Upper lobe of left lung (tissue), 4 donors: ENCODE measurements at regions not wholly inside any gene's neighbourhood (a gene's known extent, or its start where the extent isn't known, plus 50 kb on each side); places are given as distances from the start of the nearest gene placed in this dataset.

Experiments used
- CTCF ChIP-seq, 6 experiments: fragments of 450-650 bp in 4 of 6; fragments of 200-600 bp in 2 of 6; sonication (generic) in 2 of 6; IDR thresholded peaks; one replicate each; pipeline ENCODE4 v1.5.1; 2016 to 2019; ENCODE audit warnings: antibody characterized with exemption in 6 of 6
- POLR2A ChIP-seq, 4 donors: fragments of 450-650 bp; IDR thresholded peaks; one replicate each; pipeline ENCODE4 v1.5.1; 2016 to 2017; ENCODE audit warnings: antibody characterized with exemption in 4 of 4, mild to moderate bottlenecking in 2 of 4
- POLR2AphosphoS5 ChIP-seq, 2 donors: sonication (generic); formaldehyde crosslinking; IDR thresholded peaks; one replicate each; pipeline ENCODE4 v1.5.1; 2017; ENCODE audit warnings: antibody characterized with exemption in 2 of 2

- no peak for TF ChIP-seq POLR2AphosphoS5 (IDR thresholded peaks at IDR 0.05)
- TF ChIP-seq POLR2A (IDR thresholded peaks at IDR 0.05) = no peak
- no peak for TF ChIP-seq CTCF (IDR thresholded peaks at IDR 0.05)
Observed at GRCh38 chr9:23044549-23044948, 597.9 kb downstream of the DMRTA1 start.
